Suprapubic skin (tissue), 4 donors: ENCODE measurements at regions not wholly inside any gene's neighbourhood (a gene's known extent, or its start where the extent isn't known, plus 50 kb on each side); places are given as distances from the start of the nearest gene placed in this dataset.

ENCODE experiments used
- POLR2A ChIP-seq, 2 donors: fragments of 450-650 bp; IDR thresholded peaks; one replicate each; pipeline ENCODE4 v1.6.1; 2017; ENCODE audit warnings: antibody characterized with exemption in 2 of 2, mild to moderate bottlenecking in 2 of 2, moderate library complexity in 2 of 2
- POLR2AphosphoS5 ChIP-seq, 3 donors: sonication (generic); formaldehyde crosslinking; IDR thresholded peaks; one replicate each; pipeline ENCODE4 v1.6.1; 2017; ENCODE audit warnings: antibody characterized with exemption in 3 of 3

DNA sequence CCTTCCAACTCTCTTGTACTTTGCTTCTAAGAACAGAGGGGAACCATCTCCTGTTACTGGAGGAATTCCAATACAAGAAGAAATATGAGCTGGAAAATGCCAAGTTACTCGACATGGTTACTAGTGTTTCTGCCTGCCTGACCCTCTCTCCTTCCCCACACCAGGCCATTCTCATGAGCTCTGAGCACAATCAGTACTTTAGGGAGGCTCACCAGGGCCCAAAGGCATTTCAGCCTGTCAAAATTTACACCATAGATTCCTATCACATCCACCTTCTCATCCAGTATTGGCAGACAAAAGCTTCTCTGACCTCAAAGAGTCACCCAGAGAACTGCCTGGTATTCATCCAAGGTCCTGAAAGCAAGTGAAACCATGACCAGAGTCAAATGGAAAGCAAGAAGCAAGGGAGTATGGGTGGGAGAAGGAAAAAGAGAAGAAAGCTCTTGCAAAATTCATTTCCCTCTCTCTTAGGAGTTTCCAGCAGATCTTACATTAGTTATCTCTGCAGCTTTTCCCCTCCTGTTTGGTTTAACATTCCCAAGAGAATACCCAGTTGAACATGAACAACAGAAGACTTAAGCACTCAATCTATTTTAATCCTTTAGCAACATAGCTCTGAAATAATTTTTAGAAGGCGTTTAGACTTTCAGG is 58.7 kb upstream of the NCAM1 start:
- no peak for TF ChIP-seq POLR2A (IDR thresholded peaks at IDR 0.05)
- TF ChIP-seq POLR2AphosphoS5 (IDR thresholded peaks at IDR 0.05) = no peak
